HFF-Myc (cell line): ENCODE measurements at regions not wholly inside any gene's neighbourhood (a gene's known extent, or its start where the extent isn't known, plus 50 kb on each side); places are given as distances from the start of the nearest gene placed in this dataset.

Experiments used
- DNase-seq: peaks from one replicate; pipeline ENCODE4 v3.0.0-alpha.2; 2011; ENCODE audit warnings: low read depth; ENCODE audit errors: extremely low read depth
- H3K4me3 ChIP-seq: replicated peaks from 2 replicates; pipeline ENCODE4 v1.5.1; 2011; ENCODE audit warnings: low read depth, mild to moderate bottlenecking, control low read depth, low read length
- TF ChIP-seq, protein P1 (sequence below): IDR thresholded peaks from 2 replicates; pipeline ENCODE4 v1.5.1; 2012; ENCODE audit warnings: mild to moderate bottlenecking, low read depth, low read length, control low read depth; ENCODE audit errors: missing control alignments

DNA sequence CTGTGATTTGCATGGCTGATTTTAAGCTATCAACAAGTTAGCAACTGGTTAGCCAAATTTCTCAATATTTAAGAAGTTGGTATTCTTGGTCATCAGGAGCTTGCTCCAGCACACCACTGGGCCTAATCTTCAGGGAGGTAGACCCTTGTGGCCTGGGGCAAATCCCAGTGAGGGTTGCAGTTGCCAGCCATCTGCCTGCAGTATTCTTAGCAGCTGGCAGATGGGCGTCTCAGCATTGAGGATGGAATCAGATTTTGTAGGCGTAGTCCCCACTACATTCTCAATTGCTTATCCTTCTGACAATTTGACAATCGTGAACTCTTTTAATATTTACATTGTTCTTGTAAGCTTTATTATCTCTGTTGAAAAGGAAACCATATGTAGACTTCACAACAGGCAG is 1266.2 kb downstream of the SLITRK5 start:
- no peak overlapping the region for H3K4me3 ChIP-seq
- TF ChIP-seq, protein P1, sequence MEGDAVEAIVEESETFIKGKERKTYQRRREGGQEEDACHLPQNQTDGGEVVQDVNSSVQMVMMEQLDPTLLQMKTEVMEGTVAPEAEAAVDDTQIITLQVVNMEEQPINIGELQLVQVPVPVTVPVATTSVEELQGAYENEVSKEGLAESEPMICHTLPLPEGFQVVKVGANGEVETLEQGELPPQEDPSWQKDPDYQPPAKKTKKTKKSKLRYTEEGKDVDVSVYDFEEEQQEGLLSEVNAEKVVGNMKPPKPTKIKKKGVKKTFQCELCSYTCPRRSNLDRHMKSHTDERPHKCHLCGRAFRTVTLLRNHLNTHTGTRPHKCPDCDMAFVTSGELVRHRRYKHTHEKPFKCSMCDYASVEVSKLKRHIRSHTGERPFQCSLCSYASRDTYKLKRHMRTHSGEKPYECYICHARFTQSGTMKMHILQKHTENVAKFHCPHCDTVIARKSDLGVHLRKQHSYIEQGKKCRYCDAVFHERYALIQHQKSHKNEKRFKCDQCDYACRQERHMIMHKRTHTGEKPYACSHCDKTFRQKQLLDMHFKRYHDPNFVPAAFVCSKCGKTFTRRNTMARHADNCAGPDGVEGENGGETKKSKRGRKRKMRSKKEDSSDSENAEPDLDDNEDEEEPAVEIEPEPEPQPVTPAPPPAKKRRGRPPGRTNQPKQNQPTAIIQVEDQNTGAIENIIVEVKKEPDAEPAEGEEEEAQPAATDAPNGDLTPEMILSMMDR = no peak
- DNase-seq = no peak

DNA sequence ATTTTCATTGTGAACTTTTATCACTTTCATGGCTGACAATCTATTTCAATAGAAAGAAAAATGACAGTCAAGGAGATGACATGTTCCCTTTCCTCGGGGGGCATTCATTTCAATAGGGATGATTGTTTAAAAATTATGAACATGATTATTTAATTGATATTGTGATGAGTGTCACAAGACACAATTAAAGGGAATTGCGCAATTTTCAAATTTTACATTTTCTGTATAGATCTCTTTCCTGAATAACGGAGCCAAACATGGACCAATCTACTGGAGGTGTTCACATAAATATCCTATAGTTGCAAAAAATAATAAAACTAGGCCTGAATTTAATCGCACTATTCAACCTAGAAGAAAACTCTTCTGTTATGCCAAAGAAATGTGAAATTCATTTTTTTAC is 1274.6 kb downstream of the SLITRK5 start:
- H3K4me3 ChIP-seq = no peak overlapping the region
- TF ChIP-seq, protein P1 = no peak
- no peak for DNase-seq

DNA sequence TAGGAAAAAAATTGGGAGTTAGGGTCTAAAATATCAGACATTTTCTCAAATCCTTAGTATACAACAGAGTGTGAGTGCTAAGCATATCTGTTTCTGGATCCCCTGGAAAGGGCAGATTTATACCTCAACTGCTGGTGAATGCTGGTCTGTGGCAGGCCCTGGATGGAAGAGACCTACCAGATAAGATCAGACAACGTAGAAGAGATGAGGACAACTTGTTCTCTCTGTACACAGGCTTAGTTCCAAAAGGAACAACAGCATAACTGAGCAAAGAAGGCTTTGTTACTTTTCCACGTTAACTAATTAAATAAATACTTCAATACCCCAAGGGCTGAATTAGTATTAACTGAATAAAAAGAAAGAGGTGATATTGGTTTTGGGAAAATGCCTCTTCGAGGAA is 1277.3 kb downstream of the SLITRK5 start:
- DNase-seq = no peak
- TF ChIP-seq, protein P1 = no peak

DNA sequence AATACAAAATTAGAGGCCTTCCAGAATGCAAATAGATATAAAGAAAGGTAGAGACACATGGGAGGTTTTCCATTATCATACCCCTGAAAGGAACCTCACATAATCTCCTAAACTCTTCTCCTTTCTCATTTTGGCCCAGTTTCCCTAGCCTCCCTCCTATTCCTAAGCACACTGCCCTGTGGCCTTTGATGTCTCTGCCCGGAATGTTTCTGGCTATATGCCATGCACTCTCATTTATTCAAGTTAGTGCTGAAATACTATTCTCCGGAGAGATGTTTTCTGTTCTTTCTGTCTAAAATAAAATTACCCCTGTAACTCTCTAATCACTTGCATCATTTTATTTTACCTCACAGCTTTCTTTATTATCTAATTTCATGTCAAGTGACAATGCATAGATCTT is 1287.7 kb downstream of the SLITRK5 start:
- DNase-seq = no peak
- H3K4me3 ChIP-seq = no peak overlapping the region
- TF ChIP-seq, protein P1 = no peak

More for the DNA sequence above, 1277.3 kb downstream of the SLITRK5 start:
- H3K4me3 ChIP-seq = no peak overlapping the region

DNA sequence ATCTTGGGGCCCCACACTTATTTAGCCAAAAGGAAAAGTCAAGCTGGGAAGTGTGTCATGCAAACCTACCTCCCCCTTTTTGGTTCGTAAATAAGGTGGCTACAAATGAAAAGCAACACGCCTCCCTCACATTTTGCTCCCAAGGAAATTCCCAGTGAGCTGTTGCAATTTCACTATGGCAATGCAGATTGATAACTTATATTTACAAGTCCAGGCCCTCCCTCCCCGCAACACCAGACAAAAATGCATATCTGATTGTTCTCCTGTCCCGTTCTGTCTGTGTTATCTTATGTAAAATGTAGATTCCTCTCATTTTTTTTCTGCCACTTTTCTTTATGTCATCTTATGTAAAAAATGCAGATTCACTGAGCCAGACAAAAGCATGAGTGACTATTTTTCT is 1305.3 kb downstream of the SLITRK5 start:
- DNase-seq = no peak
- TF ChIP-seq, protein P1 = no peak
- no peak overlapping the region for H3K4me3 ChIP-seq

DNA sequence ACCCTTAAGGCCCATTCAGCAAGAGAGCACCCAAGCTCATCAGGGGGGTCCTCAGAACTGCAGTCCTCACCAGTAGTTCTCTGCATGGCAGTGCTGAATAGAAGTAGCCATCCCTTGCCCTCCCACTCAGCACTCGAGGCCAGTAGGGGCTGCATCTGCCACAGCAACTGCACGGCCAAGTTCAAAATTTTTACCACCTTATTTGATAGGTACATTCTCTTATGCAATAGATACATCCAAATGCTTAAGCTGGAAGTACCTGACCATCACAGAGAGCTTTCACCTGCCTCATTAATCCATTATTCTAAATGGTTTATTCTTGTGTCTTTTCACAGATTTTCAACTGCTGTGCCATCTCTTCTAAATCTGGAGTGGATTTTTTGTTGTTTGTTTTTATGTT is 1307.4 kb downstream of the SLITRK5 start:
- TF ChIP-seq, protein P1 = no peak
- DNase-seq = no peak
- H3K4me3 ChIP-seq = no peak overlapping the region

DNA sequence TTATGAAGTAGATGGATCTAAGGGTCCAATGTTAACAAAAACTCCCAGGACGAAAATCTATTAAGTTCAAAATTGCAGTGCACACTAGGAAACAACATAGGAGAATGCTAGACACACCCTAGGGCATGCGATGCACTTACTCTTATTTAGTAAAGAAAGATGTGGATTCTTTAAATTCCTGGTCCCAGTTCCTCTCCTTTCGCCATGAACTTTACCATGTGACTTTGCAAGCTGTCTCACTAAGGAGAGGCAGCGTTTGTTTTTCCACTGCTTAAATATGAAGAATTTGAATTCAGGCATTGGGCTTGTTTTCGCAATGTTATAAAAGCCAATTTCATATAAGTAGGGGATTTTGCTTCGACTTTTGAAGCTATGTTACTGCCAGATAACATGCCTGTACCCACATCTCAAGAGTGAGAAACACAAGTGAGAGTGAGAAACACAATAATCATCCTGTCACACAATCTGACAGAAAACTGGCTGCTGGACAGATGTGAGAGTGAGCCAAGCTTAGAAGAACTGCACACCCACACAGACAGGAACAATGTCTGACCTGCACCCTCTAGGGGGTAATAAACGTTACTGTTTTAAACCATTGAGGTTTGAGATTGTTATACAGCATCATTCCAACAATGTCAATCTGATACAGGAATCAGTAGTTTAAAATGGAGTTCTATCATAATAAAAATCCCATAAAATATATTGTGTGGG is 1308.4 kb downstream of the SLITRK5 start:
- DNase-seq = no peak
- no peak overlapping the region for H3K4me3 ChIP-seq
- TF ChIP-seq, protein P1 = no peak
